Activated naive CD8-positive, alpha-beta T cell treated with anti-CD3 and anti-CD28 coated beads for 36 hours (primary cell): ENCODE measurements at regions not wholly inside any gene's neighbourhood (a gene's known extent, or its start where the extent isn't known, plus 50 kb on each side); places are given as distances from the start of the nearest gene placed in this dataset.

Source experiments
- DNase-seq: peaks from one replicate; pipeline ENCODE4 v3.0.0; 2021
- H3K27ac Mint-ChIP-seq: one replicate; pipeline ENCODE4 v1.8.0; 2022; ENCODE audit warnings: mild to moderate bottlenecking, moderate library complexity, mixed read lengths
- H3K27me3 Mint-ChIP-seq: one replicate; pipeline ENCODE4 v1.8.0; 2022; ENCODE audit warnings: mild to moderate bottlenecking, mixed read lengths
- H3K36me3 Mint-ChIP-seq: one replicate; pipeline ENCODE4 v1.8.0; 2021; ENCODE audit warnings: mild to moderate bottlenecking, mixed read lengths
- H3K4me1 Mint-ChIP-seq: one replicate; pipeline ENCODE4 v1.8.0; 2021; ENCODE audit warnings: mixed read lengths
- H3K4me3 Mint-ChIP-seq: one replicate; pipeline ENCODE4 v1.8.0; 2022; ENCODE audit warnings: mild to moderate bottlenecking, moderate library complexity, mixed read lengths
- H3K9me3 Mint-ChIP-seq: one replicate; pipeline ENCODE4 v1.8.0; 2022; ENCODE audit warnings: mixed read lengths

GRCh38 chr22:48939441-48940265 is 888.0 kb downstream of the BRD1 start:
- Mint-ChIP-seq H3K9me3 (peaks cover 8% of the 10 kb centered on the region), H3K4me3 (no peak overlapping the region), H3K36me3 (peaks cover 2% of the 10 kb centered on the region), H3K27me3 (peaks cover 19% of the 10 kb centered on the region), H3K4me1 (no peaks in the 10 kb centered on the region), H3K27ac (no peak overlapping the region)
- DNase-seq = no peak

DNA sequence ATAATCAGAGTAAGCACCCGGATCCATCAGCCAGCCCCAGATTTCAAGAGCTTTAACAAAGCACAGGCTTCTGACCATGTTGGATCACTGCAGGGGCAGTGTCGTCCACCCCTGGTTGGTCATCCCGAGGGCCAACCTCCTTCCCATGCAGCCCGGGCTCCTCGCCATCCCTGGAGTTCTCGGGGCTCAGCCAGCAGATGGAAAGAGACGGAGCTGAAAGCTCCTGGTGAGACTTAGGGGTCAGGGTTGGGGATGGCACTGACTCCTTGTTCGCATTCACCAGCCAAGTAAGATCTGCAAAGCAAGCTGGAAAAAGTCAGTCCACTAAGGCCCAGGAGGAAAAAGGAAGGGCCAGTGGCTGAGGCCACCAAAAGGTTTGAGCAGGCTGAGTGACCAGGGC is 888.9 kb downstream of the BRD1 start:
- DNase-seq = no peak
- peaks cover 12% of the 10 kb centered on the region for H3K9me3 Mint-ChIP-seq
- no peaks in the 10 kb centered on the region for H3K4me1 Mint-ChIP-seq
- peaks cover 2% of the 10 kb centered on the region for H3K36me3 Mint-ChIP-seq
- H3K27me3 Mint-ChIP-seq = peaks cover 25% of the 10 kb centered on the region
- no peak overlapping the region for H3K27ac Mint-ChIP-seq
- H3K4me3 Mint-ChIP-seq = no peak overlapping the region

- peaks cover 25% of the 10 kb centered on the region for H3K27me3 Mint-ChIP-seq
- no peak for DNase-seq
- no peaks in the 10 kb centered on the region for H3K4me1 Mint-ChIP-seq
- peaks cover 2% of the 10 kb centered on the region for H3K36me3 Mint-ChIP-seq
- peaks cover 12% of the 10 kb centered on the region for H3K9me3 Mint-ChIP-seq
- no peak overlapping the region for H3K27ac Mint-ChIP-seq
- no peak overlapping the region for H3K4me3 Mint-ChIP-seq
Measured at GRCh38 chr22:48937032-48937639, 890.5 kb downstream of the BRD1 start.

- H3K9me3 Mint-ChIP-seq = peaks cover 12% of the 10 kb centered on the region
- DNase-seq = no peak
- no peaks in the 10 kb centered on the region for H3K4me1 Mint-ChIP-seq
- H3K27ac Mint-ChIP-seq = no peak overlapping the region
- peaks cover 25% of the 10 kb centered on the region for H3K27me3 Mint-ChIP-seq
- H3K36me3 Mint-ChIP-seq = peaks cover 2% of the 10 kb centered on the region
- no peak overlapping the region for H3K4me3 Mint-ChIP-seq
Measured at GRCh38 chr22:48936391-48936790, 891.3 kb downstream of the BRD1 start.

DNA sequence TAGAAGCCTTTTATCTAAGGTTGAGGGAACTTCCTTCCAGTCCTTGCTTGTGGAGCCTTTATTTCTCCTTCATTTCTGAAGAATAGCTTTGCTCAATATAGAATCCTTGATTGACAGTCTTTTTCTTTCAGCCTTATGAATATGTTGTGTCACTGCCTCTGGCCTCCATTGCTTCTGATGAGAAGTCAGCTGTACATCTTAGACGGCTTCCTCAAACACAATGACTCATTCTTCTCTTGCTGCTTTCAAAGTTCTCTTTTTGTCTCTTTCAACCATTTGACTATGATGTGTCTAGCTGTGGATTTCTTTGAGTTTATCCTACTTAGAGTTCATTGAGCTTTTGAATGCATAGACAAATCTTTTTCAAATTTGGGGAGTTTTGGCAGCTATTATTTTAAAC is 893.2 kb downstream of the BRD1 start:
- DNase-seq = no peak
- H3K36me3 Mint-ChIP-seq = peaks cover 2% of the 10 kb centered on the region
- peaks cover 37% of the 10 kb centered on the region for H3K27me3 Mint-ChIP-seq

GRCh38 chr22:48931452-48931851 is 896.2 kb downstream of the BRD1 start:
- Mint-ChIP-seq H3K27ac (no peak overlapping the region), H3K27me3 (peaks cover 54% of the 10 kb centered on the region), H3K36me3 (no peaks in the 10 kb centered on the region), H3K4me1 (no peaks in the 10 kb centered on the region), H3K9me3 (peaks cover 9% of the 10 kb centered on the region), H3K4me3 (no peak overlapping the region)
- no peak for DNase-seq

More for the DNA sequence above, 893.2 kb downstream of the BRD1 start:
- Mint-ChIP-seq H3K4me3 (no peak overlapping the region), H3K4me1 (no peaks in the 10 kb centered on the region), H3K9me3 (peaks cover 12% of the 10 kb centered on the region), H3K27ac (no peak overlapping the region)

DNA sequence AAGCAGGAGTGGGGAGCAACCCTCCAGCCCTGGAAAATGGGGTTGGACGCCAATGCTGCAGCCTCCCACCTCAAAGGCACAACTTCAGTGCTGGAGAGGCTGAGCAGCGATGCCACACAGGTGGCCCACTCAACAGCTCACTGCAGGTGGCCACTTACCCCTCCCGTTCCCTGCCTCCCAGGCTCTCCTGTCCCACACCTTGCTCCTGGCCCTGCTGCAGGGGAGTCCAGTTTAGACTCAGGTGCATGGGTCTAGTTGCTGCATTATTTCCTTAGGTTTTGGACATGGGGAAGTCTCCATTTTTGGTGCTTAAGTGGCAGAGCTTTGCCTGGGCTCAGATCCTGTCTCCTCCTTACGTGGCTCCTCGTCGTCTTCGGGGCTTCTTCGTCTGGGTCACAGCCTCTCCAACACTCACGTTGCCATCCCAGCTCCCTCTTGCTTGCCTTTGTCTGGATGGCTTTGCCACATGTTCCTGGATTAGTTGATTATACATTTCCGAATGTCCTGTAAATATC is 898.3 kb downstream of the BRD1 start:
- peaks cover under 1% of the 10 kb centered on the region for H3K9me3 Mint-ChIP-seq
- DNase-seq = no peak
- H3K27me3 Mint-ChIP-seq = peaks cover 48% of the 10 kb centered on the region
- no peaks in the 10 kb centered on the region for H3K4me1 Mint-ChIP-seq
- no peak overlapping the region for H3K27ac Mint-ChIP-seq
- no peaks in the 10 kb centered on the region for H3K36me3 Mint-ChIP-seq
- H3K4me3 Mint-ChIP-seq = no peak overlapping the region

- Mint-ChIP-seq H3K36me3 (no peaks in the 10 kb centered on the region), H3K4me1 (no peaks in the 10 kb centered on the region), H3K27ac (no peak overlapping the region), H3K27me3 (peaks cover 56% of the 10 kb centered on the region), H3K4me3 (no peak overlapping the region), H3K9me3 (no peaks in the 10 kb centered on the region)
- no peak for DNase-seq
Measured at GRCh38 chr22:48927591-48927990, 900.1 kb downstream of the BRD1 start.

DNA sequence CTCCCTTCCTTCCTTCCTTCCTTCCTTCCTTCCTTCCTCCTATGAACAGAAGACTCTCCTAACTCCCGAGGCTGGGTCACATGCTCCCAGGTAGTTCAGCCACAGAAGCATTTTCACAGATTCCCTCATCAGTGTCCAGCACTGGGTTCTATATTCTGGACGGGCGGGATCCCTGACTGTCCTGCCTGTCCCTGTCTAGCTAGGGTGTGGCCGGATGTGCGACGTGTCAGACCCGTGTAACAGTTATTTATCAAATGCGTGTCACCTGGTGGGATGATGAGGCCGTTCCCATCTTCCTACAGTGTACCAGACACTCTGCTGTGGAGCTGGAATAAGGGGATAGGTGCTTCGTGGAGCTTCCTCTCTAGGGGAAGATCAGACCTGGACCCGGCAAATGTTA is 901.0 kb downstream of the BRD1 start:
- no peak overlapping the region for H3K27ac Mint-ChIP-seq
- DNase-seq = no peak
- no peaks in the 10 kb centered on the region for H3K36me3 Mint-ChIP-seq
- H3K27me3 Mint-ChIP-seq = peaks cover 66% of the 10 kb centered on the region
- no peak overlapping the region for H3K4me3 Mint-ChIP-seq
- no peaks in the 10 kb centered on the region for H3K9me3 Mint-ChIP-seq
- no peaks in the 10 kb centered on the region for H3K4me1 Mint-ChIP-seq

GRCh38 chr22:48926136-48926535 is 901.5 kb downstream of the BRD1 start:
- H3K4me3 Mint-ChIP-seq = no peak overlapping the region
- no peaks in the 10 kb centered on the region for H3K4me1 Mint-ChIP-seq
- H3K36me3 Mint-ChIP-seq = no peaks in the 10 kb centered on the region
- no peaks in the 10 kb centered on the region for H3K9me3 Mint-ChIP-seq
- no peak for DNase-seq
- no peak overlapping the region for H3K27ac Mint-ChIP-seq
- H3K27me3 Mint-ChIP-seq = peaks cover 70% of the 10 kb centered on the region

DNA sequence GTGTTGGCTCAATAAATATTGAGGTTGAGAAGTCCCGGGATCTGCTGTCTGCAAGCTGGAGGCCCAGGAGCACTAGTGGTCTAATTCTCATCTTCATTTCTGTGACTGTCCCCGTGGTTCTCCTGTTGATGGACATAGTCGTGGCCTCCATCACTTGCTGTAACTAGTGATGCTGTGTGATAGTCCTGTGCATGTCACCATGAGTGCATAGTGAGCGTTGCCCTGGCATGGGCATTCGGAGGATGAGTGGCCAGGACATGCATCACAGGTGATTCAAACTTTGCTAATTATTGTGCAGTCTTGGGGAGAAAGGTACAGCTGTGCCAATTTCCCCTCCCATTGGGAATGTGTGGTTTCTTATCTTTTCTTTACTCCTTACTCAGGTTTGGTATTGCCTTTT is 902.2 kb downstream of the BRD1 start:
- Mint-ChIP-seq H3K4me3 (no peak overlapping the region), H3K9me3 (no peaks in the 10 kb centered on the region), H3K36me3 (no peaks in the 10 kb centered on the region), H3K27ac (no peak overlapping the region), H3K4me1 (no peaks in the 10 kb centered on the region), H3K27me3 (peaks cover 71% of the 10 kb centered on the region)
- no peak for DNase-seq

- no peak for DNase-seq
- H3K9me3 Mint-ChIP-seq = no peaks in the 10 kb centered on the region
- H3K4me3 Mint-ChIP-seq = no peak overlapping the region
- peaks cover 72% of the 10 kb centered on the region for H3K27me3 Mint-ChIP-seq
- H3K36me3 Mint-ChIP-seq = no peaks in the 10 kb centered on the region
- no peak overlapping the region for H3K27ac Mint-ChIP-seq
- no peaks in the 10 kb centered on the region for H3K4me1 Mint-ChIP-seq
Measured at GRCh38 chr22:48923996-48924395, 903.7 kb downstream of the BRD1 start.

DNA sequence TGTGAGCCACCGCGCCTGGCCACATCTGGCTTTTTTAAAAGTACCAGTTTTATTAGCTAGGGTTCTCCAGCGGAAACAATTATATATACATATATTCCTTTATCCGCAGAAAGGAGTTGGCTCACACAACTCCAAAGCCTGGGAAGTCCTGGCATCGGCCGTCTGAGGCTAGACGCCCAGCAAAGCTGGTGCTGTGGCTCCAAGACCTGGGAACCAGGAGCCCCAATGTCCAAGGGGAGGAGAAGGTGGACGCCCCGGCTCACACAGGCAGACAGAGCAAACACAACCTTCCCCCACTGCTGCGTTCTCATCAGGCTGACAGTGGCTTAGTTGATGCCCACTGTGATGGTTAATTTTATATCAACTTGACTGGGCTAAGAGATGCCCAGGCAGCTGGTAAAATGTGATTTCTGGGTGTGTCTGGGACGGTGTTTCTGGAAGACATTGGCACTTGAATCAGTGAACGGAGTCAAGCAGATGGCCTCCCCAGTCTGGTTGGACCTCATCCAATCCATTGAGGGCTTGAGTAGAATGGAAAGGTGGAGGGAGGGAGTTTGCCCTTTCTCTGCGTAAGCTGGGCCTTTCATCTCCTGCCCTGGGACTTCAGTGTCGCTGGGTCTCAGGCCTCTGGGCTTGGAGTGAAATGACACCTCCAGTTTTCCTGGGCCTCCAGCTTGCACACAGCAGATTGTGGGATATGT is 904.4 kb downstream of the BRD1 start:
- peaks cover 73% of the 10 kb centered on the region for H3K27me3 Mint-ChIP-seq
- no peak for DNase-seq

GRCh38 chr22:48921411-48921903 is 906.2 kb downstream of the BRD1 start:
- Mint-ChIP-seq H3K4me1 (no peaks in the 10 kb centered on the region), H3K9me3 (peaks cover 2% of the 10 kb centered on the region), H3K27ac (no peak overlapping the region), H3K36me3 (no peaks in the 10 kb centered on the region), H3K4me3 (no peak overlapping the region), H3K27me3 (peaks cover 76% of the 10 kb centered on the region)
- no peak for DNase-seq

More for the DNA sequence above, 904.4 kb downstream of the BRD1 start:
- H3K4me1 Mint-ChIP-seq = no peaks in the 10 kb centered on the region
- H3K36me3 Mint-ChIP-seq = no peaks in the 10 kb centered on the region
- H3K4me3 Mint-ChIP-seq = no peak overlapping the region
- no peaks in the 10 kb centered on the region for H3K9me3 Mint-ChIP-seq
- H3K27ac Mint-ChIP-seq = no peak overlapping the region

DNA sequence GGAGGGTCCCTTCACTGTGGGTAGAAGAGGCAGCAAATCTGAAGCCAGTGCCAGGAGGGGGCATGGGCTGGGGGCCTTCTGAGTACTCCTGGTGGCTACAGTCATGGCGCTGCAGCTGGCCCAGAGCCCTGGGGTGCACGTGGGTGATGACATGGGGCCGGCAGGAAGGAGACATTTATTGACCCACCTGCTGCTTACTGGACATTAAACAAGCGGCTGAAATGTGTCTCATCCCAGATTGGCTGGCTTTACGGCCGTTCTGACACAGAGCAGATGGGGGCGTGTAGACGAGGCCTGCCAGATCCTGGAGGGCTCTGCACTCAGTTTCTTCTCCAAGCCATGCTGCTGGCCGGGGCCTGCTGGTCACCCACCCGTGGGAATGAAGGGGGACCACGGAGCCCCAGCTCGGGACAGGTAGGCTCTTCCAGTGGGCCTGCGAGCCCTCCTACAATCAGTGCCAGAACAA is 906.9 kb downstream of the BRD1 start:
- Mint-ChIP-seq H3K36me3 (no peaks in the 10 kb centered on the region), H3K4me1 (no peaks in the 10 kb centered on the region), H3K27ac (no peak overlapping the region), H3K4me3 (no peak overlapping the region), H3K9me3 (peaks cover 2% of the 10 kb centered on the region), H3K27me3 (peaks cover 76% of the 10 kb centered on the region)
- DNase-seq = no peak
